GM19438 (cell line): ENCODE measurements at regions not wholly inside any gene's neighbourhood (a gene's known extent, or its start where the extent isn't known, plus 50 kb on each side); places are given as distances from the start of the nearest gene placed in this dataset.

ENCODE experiments used
- ATAC-seq: cut with Tn5 transposase; IDR thresholded peaks from one replicate; pipeline ENCODE4 v1.9.1; 2021; ENCODE audit warnings: low read depth; ENCODE audit not compliant: unreplicated experiment

GRCh38 chr18:56108478-56109367 lies 520.7 kb upstream of the TCF4 start:
- no peak for ATAC-seq

GRCh38 chr18:56107821-56108477 lies 520.0 kb upstream of the TCF4 start:
- no peak for ATAC-seq

- no peak for ATAC-seq
Measured at GRCh38 chr18:56100090-56100722, 512.2 kb upstream of the TCF4 start.

GRCh38 chr18:56097621-56098020 lies 509.6 kb upstream of the TCF4 start:
- no peak for ATAC-seq

- ATAC-seq = no peak
Measured at GRCh38 chr18:56096861-56097260, 508.9 kb upstream of the TCF4 start.

GRCh38 chr18:56089612-56090258 lies 501.7 kb upstream of the TCF4 start:
- ATAC-seq = peak; percentile 80

GRCh38 chr18:56086786-56087185 lies 498.8 kb upstream of the TCF4 start:
- ATAC-seq = no peak

- ATAC-seq = no peak
Measured at GRCh38 chr18:56086176-56086575, 498.2 kb upstream of the TCF4 start.

GRCh38 chr18:56085551-56085950 lies 497.6 kb upstream of the TCF4 start:
- ATAC-seq = no peak

- no peak for ATAC-seq
Measured at GRCh38 chr18:56083523-56084287, 495.7 kb upstream of the TCF4 start.

- no peak for ATAC-seq
Measured at GRCh38 chr18:56083097-56083521, 495.1 kb upstream of the TCF4 start.

GRCh38 chr18:56076723-56077122 lies 488.7 kb upstream of the TCF4 start:
- ATAC-seq = no peak

- ATAC-seq = no peak
Measured at GRCh38 chr18:56068701-56069100, 480.7 kb upstream of the TCF4 start.

- ATAC-seq = no peak
Measured at GRCh38 chr18:56067969-56068671, 480.1 kb upstream of the TCF4 start.

- ATAC-seq = no peak
Measured at GRCh38 chr18:56067214-56067894, 479.4 kb upstream of the TCF4 start.

- ATAC-seq = no peak
Measured at GRCh38 chr18:56066524-56067213, 478.7 kb upstream of the TCF4 start.

- ATAC-seq = no peak
Measured at GRCh38 chr18:56065086-56065485, 477.1 kb upstream of the TCF4 start.

- ATAC-seq = no peak
Measured at GRCh38 chr18:56062931-56063330, 474.9 kb upstream of the TCF4 start.
